Esophagus muscularis mucosa (tissue), 4 donors: ENCODE measurements at regions not wholly inside any gene's neighbourhood (a gene's known extent, or its start where the extent isn't known, plus 50 kb on each side); places are given as distances from the start of the nearest gene placed in this dataset.

Experiments used
- DNase-seq: peaks from one replicate; pipeline ENCODE4 v3.0.0-alpha.2; 2017; ENCODE audit errors: extremely low spot score
- H3K27ac ChIP-seq, 4 donors: fragments of 200-600 bp; sonication (generic); replicated peaks in 1 of 4; 1 replicate in 3 of 4; 2 replicates in 1 of 4; pipeline ENCODE4 v1.5.1; 2016 to 2019; ENCODE audit warnings: mild to moderate bottlenecking in 1 of 4
- H3K27me3 ChIP-seq, 4 donors: fragments of 200-600 bp; sonication (generic); one replicate each; pipeline versions ENCODE4 v1.5.1 to v1.6.0; 2016 to 2019
- H3K36me3 ChIP-seq, 4 donors: fragments of 200-600 bp; sonication (generic); one replicate each; pipeline ENCODE4 v1.5.1; 2016 to 2019
- H3K4me1 ChIP-seq, 4 donors: fragments of 200-600 bp; sonication (generic); one replicate each; pipeline ENCODE4 v1.5.1; 2016 to 2019
- H3K4me3 ChIP-seq, 4 donors: fragments of 200-600 bp; sonication (generic); 1 replicate in 2 of 4; 2 replicates in 2 of 4; pipeline ENCODE4 v1.5.1; 2016 to 2019; ENCODE audit warnings: mild to moderate bottlenecking in 4 of 4, moderate library complexity in 1 of 4
- H3K9me3 ChIP-seq, 4 donors: fragments of 200-600 bp; sonication (generic); 1 replicate in 3 of 4; 2 replicates in 1 of 4; pipeline ENCODE4 v1.5.1; 2016 to 2019
- EP300 ChIP-seq: sonication (generic); formaldehyde crosslinking; IDR thresholded peaks from one replicate; pipeline ENCODE4 v1.6.1; 2017; ENCODE audit warnings: antibody characterized with exemption
- POLR2A ChIP-seq: fragments of 450-650 bp; IDR thresholded peaks from one replicate; pipeline ENCODE4 v1.6.1; 2017; ENCODE audit warnings: antibody characterized with exemption, moderate library complexity, mild to moderate bottlenecking, low read depth
- POLR2AphosphoS5 ChIP-seq, 2 donors: sonication (generic); formaldehyde crosslinking; IDR thresholded peaks; one replicate each; pipeline ENCODE4 v1.6.1; 2017; ENCODE audit warnings: antibody characterized with exemption in 2 of 2
- WGBS: methylation state at CpG from one replicate; pipeline ENCODE4 v1.1.5; 2018; 5-methylcytosine and 5-hydroxymethylcytosine counted together
- intact Hi-C: fragments of 100-400 bp; cut with DNase I; formaldehyde crosslinking; loops from one replicate; pipeline ENCODE4 v1.15.1; 2023
- TF ChIP-seq, protein P1 (sequence below), 3 experiments: fragments of 200-600 bp in 2 of 3; fragments of 450-650 bp in 1 of 3; sonication (generic) in 2 of 3; IDR thresholded peaks; one replicate each; pipeline ENCODE4 v1.5.1; 2017 to 2019; ENCODE audit warnings: antibody characterized with exemption in 3 of 3, mild to moderate bottlenecking in 2 of 3, moderate library complexity in 1 of 3

- H3K27me3 ChIP-seq: peaks cover 0 to 7% (median 0%) of the 10 kb centered on the region in 4 donors
- DNase-seq: no peak
- WGBS: 85% methylated on average over 11 of the region's 11 CpGs
- peaks cover 13 to 30% (median 27%) of the 10 kb centered on the region in 4 donors for H3K4me1 ChIP-seq
- no peaks in the 10 kb centered on the region for H3K9me3 ChIP-seq
- H3K4me3 ChIP-seq: no peak overlapping the region
- no peak overlapping the region for H3K27ac ChIP-seq
- H3K36me3 ChIP-seq: no peaks in the 10 kb centered on the region
- TF ChIP-seq EP300: no peak
- TF ChIP-seq, protein P1, sequence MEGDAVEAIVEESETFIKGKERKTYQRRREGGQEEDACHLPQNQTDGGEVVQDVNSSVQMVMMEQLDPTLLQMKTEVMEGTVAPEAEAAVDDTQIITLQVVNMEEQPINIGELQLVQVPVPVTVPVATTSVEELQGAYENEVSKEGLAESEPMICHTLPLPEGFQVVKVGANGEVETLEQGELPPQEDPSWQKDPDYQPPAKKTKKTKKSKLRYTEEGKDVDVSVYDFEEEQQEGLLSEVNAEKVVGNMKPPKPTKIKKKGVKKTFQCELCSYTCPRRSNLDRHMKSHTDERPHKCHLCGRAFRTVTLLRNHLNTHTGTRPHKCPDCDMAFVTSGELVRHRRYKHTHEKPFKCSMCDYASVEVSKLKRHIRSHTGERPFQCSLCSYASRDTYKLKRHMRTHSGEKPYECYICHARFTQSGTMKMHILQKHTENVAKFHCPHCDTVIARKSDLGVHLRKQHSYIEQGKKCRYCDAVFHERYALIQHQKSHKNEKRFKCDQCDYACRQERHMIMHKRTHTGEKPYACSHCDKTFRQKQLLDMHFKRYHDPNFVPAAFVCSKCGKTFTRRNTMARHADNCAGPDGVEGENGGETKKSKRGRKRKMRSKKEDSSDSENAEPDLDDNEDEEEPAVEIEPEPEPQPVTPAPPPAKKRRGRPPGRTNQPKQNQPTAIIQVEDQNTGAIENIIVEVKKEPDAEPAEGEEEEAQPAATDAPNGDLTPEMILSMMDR (IDR thresholded peaks at IDR 0.05): no peak
- TF ChIP-seq POLR2A: no peak
- no peak for TF ChIP-seq POLR2AphosphoS5 (IDR thresholded peaks at IDR 0.05)
- intact Hi-C loops: no loop called here
Measured at GRCh38 chr20:23290761-23291574, 59.6 kb upstream of the NXT1 start.

DNA sequence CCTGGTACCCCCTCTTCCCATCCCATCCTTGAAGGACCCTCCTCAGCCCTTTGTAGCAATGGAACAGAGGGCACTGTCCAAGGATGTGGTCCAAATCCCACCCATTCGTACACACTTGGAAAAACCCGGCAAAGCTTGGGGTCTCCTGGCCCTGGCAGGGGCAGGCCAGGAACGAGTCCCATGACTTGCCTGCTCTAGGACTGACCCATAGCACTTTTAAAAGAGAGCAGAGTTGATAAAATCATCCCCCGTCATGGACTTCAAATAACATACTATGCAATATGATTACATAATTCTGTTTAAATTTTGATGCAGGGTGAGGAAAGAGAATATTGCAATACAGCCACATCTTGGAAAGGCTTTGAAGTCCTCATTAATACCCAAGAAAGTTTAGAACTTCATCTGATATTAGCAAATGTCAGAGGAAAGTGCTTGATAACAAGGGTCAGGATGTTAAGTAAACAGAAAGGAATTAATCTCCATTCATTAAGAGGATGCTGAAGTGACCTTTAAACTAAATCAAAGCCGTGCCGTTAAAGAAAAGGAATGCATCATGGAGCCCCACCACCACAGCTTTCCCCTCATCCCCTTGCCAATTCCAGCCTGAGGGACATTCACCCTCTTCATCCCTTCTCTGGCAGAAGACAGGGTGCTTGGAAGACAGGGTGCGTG, 60.7 kb upstream of the NXT1 start:
- H3K27me3 ChIP-seq: peaks cover 0 to 7% (median 0%) of the 10 kb centered on the region in 4 donors
- TF ChIP-seq EP300 (no peak), POLR2AphosphoS5 (IDR thresholded peaks at IDR 0.05) (no peak), POLR2A (no peak)
- TF ChIP-seq, protein P1 (IDR thresholded peaks at IDR 0.05): no peak
- H3K36me3 ChIP-seq: no peaks in the 10 kb centered on the region
- H3K4me1 ChIP-seq: peaks cover 12 to 30% (median 24%) of the 10 kb centered on the region in 4 donors
- 59% methylated on average over 7 of the region's 7 CpGs for WGBS
- no peak overlapping the region for H3K4me3 ChIP-seq
- intact Hi-C loops: no loop called here
- H3K9me3 ChIP-seq: no peaks in the 10 kb centered on the region
- DNase-seq: no peak
- H3K27ac ChIP-seq: no peak overlapping the region

- no peak overlapping the region for H3K27ac ChIP-seq
- WGBS: 79% methylated on average over 4 of the region's 7 CpGs
- DNase-seq: no peak
Measured at GRCh38 chr20:23289249-23289648, 61.3 kb upstream of the NXT1 start.

DNA sequence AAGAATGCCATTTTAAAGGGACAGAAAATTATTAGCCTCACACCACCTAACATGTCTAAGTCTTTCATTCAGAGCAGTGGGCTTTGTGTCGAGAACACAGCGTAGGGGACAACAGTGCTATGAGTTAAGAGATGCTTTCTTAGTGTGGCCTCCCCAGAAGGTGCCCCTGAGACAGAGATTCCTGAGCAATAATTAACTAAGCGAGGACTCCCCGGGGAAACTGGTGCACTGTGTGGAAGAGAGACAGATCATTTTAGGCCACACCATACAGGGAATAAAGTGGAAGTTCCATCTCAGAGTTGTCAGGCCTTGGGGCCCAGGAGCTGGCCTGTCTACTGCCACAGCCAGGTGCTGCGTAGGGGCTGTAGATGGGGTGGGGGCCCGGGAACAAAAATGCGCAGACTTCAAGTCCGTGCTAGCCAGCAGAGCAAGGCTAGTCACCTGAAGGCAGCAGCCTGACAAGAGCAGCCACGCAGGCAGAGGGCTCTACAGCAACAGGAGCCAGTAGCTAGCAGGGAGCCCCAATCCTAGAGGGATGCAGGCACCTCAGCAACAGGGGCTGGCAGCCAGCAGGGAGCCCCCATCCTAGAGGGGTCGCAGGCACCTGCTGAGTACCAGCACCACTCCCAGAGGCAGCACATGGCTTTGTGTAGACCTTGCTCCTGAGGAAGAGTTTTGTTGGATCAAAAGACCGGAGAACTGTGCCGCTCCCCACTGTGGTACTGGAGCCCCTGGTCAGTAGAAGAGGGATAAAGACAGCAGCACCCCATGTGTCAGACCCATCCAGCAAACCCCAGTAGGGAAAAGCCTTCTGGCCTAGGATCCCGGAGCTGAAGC, 63.0 kb upstream of the NXT1 start:
- Histone ChIP-seq H3K9me3 (no peaks in the 10 kb centered on the region), H3K4me1 (peaks cover 0 to 13% (median 10%) of the 10 kb centered on the region in 4 donors), H3K27ac (no peak overlapping the region), H3K27me3 (peaks cover 0 to 7% (median 0%) of the 10 kb centered on the region in 4 donors), H3K36me3 (no peaks in the 10 kb centered on the region), H3K4me3 (no peak overlapping the region)
- no peak for TF ChIP-seq EP300
- TF ChIP-seq POLR2A: no peak
- TF ChIP-seq POLR2AphosphoS5 (IDR thresholded peaks at IDR 0.05): no peak
- TF ChIP-seq, protein P1 (IDR thresholded peaks at IDR 0.05): no peak
- WGBS: 88% methylated on average over 13 of the region's 13 CpGs
- no peak for DNase-seq
- intact Hi-C loops: no loop called here

More at GRCh38 chr20:23289249-23289648, 61.3 kb upstream of the NXT1 start:
- Histone ChIP-seq H3K4me1 (peaks cover 6 to 24% (median 18%) of the 10 kb centered on the region in 4 donors), H3K9me3 (no peaks in the 10 kb centered on the region), H3K36me3 (no peaks in the 10 kb centered on the region), H3K4me3 (no peak overlapping the region), H3K27me3 (peaks cover 0 to 7% (median 0%) of the 10 kb centered on the region in 4 donors)
- intact Hi-C loops: no loop called here
- TF ChIP-seq EP300: no peak
- no peak for TF ChIP-seq POLR2AphosphoS5 (IDR thresholded peaks at IDR 0.05)
- TF ChIP-seq, protein P1 (IDR thresholded peaks at IDR 0.05): no peak
- no peak for TF ChIP-seq POLR2A
